ENCODE measurements at regions not wholly inside any gene's neighbourhood (a gene's known extent, or its start where the extent isn't known, plus 50 kb on each side); places are given as distances from the start of the nearest gene placed in this dataset.

DNA sequence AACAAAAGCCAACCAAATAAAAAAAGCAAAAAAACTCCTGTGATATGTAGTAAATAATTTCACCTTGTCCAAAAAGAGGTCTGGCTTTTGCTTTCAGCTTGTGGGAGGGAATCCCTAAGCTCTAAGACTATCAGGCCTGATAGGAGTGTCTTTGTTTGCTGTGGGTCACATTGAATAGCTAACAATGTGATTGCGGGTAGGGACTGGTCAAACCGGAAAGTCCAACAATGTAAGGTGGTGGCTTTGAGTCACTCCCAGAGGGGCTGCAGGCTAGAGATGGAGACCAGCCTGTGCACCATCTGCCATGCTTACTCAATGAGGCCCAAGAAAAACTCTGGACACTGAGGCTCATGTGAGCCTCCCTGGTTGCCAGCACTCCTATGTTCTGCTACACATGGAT lies 192.9 kb downstream of the TFCP2L1 start:
- TF ChIP-seq, protein P1, sequence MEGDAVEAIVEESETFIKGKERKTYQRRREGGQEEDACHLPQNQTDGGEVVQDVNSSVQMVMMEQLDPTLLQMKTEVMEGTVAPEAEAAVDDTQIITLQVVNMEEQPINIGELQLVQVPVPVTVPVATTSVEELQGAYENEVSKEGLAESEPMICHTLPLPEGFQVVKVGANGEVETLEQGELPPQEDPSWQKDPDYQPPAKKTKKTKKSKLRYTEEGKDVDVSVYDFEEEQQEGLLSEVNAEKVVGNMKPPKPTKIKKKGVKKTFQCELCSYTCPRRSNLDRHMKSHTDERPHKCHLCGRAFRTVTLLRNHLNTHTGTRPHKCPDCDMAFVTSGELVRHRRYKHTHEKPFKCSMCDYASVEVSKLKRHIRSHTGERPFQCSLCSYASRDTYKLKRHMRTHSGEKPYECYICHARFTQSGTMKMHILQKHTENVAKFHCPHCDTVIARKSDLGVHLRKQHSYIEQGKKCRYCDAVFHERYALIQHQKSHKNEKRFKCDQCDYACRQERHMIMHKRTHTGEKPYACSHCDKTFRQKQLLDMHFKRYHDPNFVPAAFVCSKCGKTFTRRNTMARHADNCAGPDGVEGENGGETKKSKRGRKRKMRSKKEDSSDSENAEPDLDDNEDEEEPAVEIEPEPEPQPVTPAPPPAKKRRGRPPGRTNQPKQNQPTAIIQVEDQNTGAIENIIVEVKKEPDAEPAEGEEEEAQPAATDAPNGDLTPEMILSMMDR (IDR thresholded peaks at IDR 0.05; ENCODE audit: insufficient read depth, low read length, severe bottlenecking): no peak
- no peak overlapping the region for H3K4me3 ChIP-seq (ENCODE audit: low read depth, low read length)
- FAIRE-seq: no peak
- H3K36me3 ChIP-seq (ENCODE audit: control insufficient read depth, insufficient read depth, low read length): no peaks in the 10 kb centered on the region
- H3K27me3 ChIP-seq (ENCODE audit: control insufficient read depth, insufficient read depth, low read length): no peaks in the 10 kb centered on the region
- DNase-seq (ENCODE audit: low read depth): peak; percentile 13

- Histone ChIP-seq H3K36me3 (ENCODE audit: control insufficient read depth, insufficient read depth, low read length) (no peaks in the 10 kb centered on the region), H3K4me3 (ENCODE audit: low read depth, low read length) (no peak overlapping the region), H3K27me3 (ENCODE audit: control insufficient read depth, insufficient read depth, low read length) (no peaks in the 10 kb centered on the region)
- no peak for FAIRE-seq
- no peak for DNase-seq (ENCODE audit: low read depth)
- TF ChIP-seq, protein P1 (IDR thresholded peaks at IDR 0.05; ENCODE audit: insufficient read depth, low read length, severe bottlenecking): no peak
Measured at GRCh38 chr2:121093692-121094091, 191.3 kb downstream of the TFCP2L1 start.

DNA sequence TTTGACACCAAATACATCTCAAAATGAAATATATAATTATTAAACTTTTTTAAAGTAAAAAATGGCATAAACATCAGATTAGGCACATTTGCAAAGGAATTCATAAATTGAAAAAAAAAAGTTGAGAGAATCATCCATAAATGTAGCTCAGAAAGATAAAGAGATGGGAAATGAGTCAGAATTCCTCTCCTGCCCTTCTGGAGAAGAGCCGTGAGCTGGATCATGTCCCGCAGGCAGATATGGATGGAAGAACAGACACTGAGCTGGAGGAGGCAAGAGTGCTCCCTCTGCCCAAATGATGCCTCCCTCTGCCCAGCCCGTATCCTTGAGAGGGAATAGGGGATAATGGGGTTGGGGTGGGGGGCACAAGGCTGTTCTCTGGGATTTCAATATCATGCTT lies 190.9 kb downstream of the TFCP2L1 start:
- TF ChIP-seq, protein P1 (IDR thresholded peaks at IDR 0.05; ENCODE audit: insufficient read depth, low read length, severe bottlenecking): no peak
- Histone ChIP-seq H3K36me3 (ENCODE audit: control insufficient read depth, insufficient read depth, low read length) (no peaks in the 10 kb centered on the region), H3K27me3 (ENCODE audit: control insufficient read depth, insufficient read depth, low read length) (no peaks in the 10 kb centered on the region), H3K4me3 (ENCODE audit: low read depth, low read length) (no peak overlapping the region)
- FAIRE-seq (no peak), DNase-seq (ENCODE audit: low read depth) (no peak)

DNA sequence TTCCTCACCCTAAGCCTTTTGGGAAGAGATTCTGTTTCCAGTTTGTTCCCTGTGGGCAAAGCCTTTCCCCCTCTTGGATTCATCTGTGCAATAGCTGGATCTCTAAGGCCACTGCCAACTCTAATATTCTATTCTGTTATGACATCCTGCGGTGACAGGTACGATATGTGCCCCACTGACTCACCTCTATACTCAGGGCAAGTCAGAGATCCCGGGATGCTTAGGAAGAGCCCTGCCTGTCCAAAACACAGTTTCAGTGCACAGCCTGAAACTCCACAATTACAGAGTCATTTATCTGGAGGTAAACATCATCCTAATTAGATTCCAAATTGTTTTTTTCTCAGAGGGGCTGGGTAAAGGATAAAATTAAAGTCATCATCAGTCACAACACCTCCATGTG lies 190.2 kb downstream of the TFCP2L1 start:
- TF ChIP-seq, protein P1 (IDR thresholded peaks at IDR 0.05; ENCODE audit: insufficient read depth, low read length, severe bottlenecking): no peak
- H3K4me3 ChIP-seq (ENCODE audit: low read depth, low read length): no peak overlapping the region
- no peaks in the 10 kb centered on the region for H3K36me3 ChIP-seq (ENCODE audit: control insufficient read depth, insufficient read depth, low read length)
- FAIRE-seq (no peak), DNase-seq (ENCODE audit: low read depth) (no peak)
- H3K27me3 ChIP-seq (ENCODE audit: control insufficient read depth, insufficient read depth, low read length): no peaks in the 10 kb centered on the region

- H3K4me3 ChIP-seq (ENCODE audit: low read depth, low read length): no peak overlapping the region
- H3K27me3 ChIP-seq (ENCODE audit: control insufficient read depth, insufficient read depth, low read length): no peaks in the 10 kb centered on the region
- TF ChIP-seq, protein P1 (IDR thresholded peaks at IDR 0.05; ENCODE audit: insufficient read depth, low read length, severe bottlenecking): peak; percentile 90
- no peaks in the 10 kb centered on the region for H3K36me3 ChIP-seq (ENCODE audit: control insufficient read depth, insufficient read depth, low read length)
- DNase-seq (ENCODE audit: low read depth) (peak; percentile 59), FAIRE-seq (no peak)
Measured at GRCh38 chr2:121095257-121096080, 189.5 kb downstream of the TFCP2L1 start.

- DNase-seq (ENCODE audit: low read depth) (no peak), FAIRE-seq (no peak)
- Histone ChIP-seq H3K36me3 (ENCODE audit: control insufficient read depth, insufficient read depth, low read length) (no peaks in the 10 kb centered on the region), H3K27me3 (ENCODE audit: control insufficient read depth, insufficient read depth, low read length) (no peaks in the 10 kb centered on the region), H3K4me3 (ENCODE audit: low read depth, low read length) (no peak overlapping the region)
- TF ChIP-seq, protein P1 (IDR thresholded peaks at IDR 0.05; ENCODE audit: insufficient read depth, low read length, severe bottlenecking): no peak
Measured at GRCh38 chr2:121096611-121097010, 188.4 kb downstream of the TFCP2L1 start.
